SHP77 treated with DMSO at 0.1 percent for 48 hours (cell line): ENCODE measurements at regions not wholly inside any gene's neighbourhood (a gene's known extent, or its start where the extent isn't known, plus 50 kb on each side); places are given as distances from the start of the nearest gene placed in this dataset.
"Not testable (repeated sequence)": the region's sequence is repeated elsewhere in the genome, so short reads cannot be mapped to it uniquely, and the experiment has no call there.

Experiments used
- DNase-seq: peaks from one replicate; lab custom pipeline; 2025; lab: John Stamatoyannopoulos, UW

GRCh38 chr3:18546632-18547031 lies 121.5 kb upstream of the SATB1 start:
- DNase-seq = no peak

- DNase-seq = no peak
Measured at GRCh38 chr3:18544146-18544545, 119.0 kb upstream of the SATB1 start.

GRCh38 chr3:18538463-18539230 lies 113.5 kb upstream of the SATB1 start:
- DNase-seq = no peak

- DNase-seq = no peak
Measured at GRCh38 chr3:18533039-18533438, 107.9 kb upstream of the SATB1 start.

- no peak for DNase-seq
Measured at GRCh38 chr3:18531662-18532061, 106.5 kb upstream of the SATB1 start.

- no peak for DNase-seq
Measured at GRCh38 chr3:18529631-18530030, 104.5 kb upstream of the SATB1 start.

GRCh38 chr3:18527691-18528090 lies 102.6 kb upstream of the SATB1 start:
- DNase-seq = no peak

- DNase-seq = no peak
Measured at GRCh38 chr3:18526667-18527066, 101.5 kb upstream of the SATB1 start.

- DNase-seq = not testable (repeated sequence)
Measured at GRCh38 chr3:18516170-18516569, 91.0 kb upstream of the SATB1 start.

GRCh38 chr3:18513091-18513490 lies 88.0 kb upstream of the SATB1 start:
- no peak for DNase-seq

- no peak for DNase-seq
Measured at GRCh38 chr3:18512007-18512406, 86.9 kb upstream of the SATB1 start.

GRCh38 chr3:18510947-18511346 lies 85.8 kb upstream of the SATB1 start:
- no peak for DNase-seq

- no peak for DNase-seq
Measured at GRCh38 chr3:18507333-18507732, 82.2 kb upstream of the SATB1 start.

GRCh38 chr3:18505056-18505455 lies 79.9 kb upstream of the SATB1 start:
- DNase-seq = no peak

GRCh38 chr3:18501679-18502343 lies 76.7 kb upstream of the SATB1 start:
- DNase-seq = no peak

- no peak for DNase-seq
Measured at GRCh38 chr3:18500322-18500721, 75.2 kb upstream of the SATB1 start.

- DNase-seq = no peak
Measured at GRCh38 chr3:18499301-18499700, 74.2 kb upstream of the SATB1 start.

GRCh38 chr3:18494251-18494650 lies 69.1 kb upstream of the SATB1 start:
- DNase-seq = no peak

- DNase-seq = no peak
Measured at GRCh38 chr3:18489939-18490338, 64.8 kb upstream of the SATB1 start.

GRCh38 chr3:18483226-18483625 lies 58.1 kb upstream of the SATB1 start:
- no peak for DNase-seq

GRCh38 chr3:18481946-18482548 lies 56.9 kb upstream of the SATB1 start:
- no peak for DNase-seq

GRCh38 chr3:18477620-18478019 lies 52.5 kb upstream of the SATB1 start:
- DNase-seq = no peak
